Keratinocyte (primary cell): ENCODE measurements at regions not wholly inside any gene's neighbourhood (a gene's known extent, or its start where the extent isn't known, plus 50 kb on each side); places are given as distances from the start of the nearest gene placed in this dataset.

Experiments used
- DNase-seq: peaks from one replicate; pipeline ENCODE4 v3.0.0-alpha.2; 2011; ENCODE audit warnings: low read depth, missing footprints, low spot score
- FAIRE-seq: peaks from 2 replicates; lab custom pipeline; 2011; peaks lifted over from hg19 to GRCh38; lab: Jason Lieb, UNC
- H2AFZ ChIP-seq: 2 replicates; pipeline ENCODE4 v1.6.0; 2012; ENCODE audit warnings: low read length, control low read depth, inconsistent platforms; ENCODE audit not compliant: control insufficient read depth
- H3K27ac ChIP-seq: 2 replicates; pipeline ENCODE4 v1.5.1; 2011; ENCODE audit warnings: low read length; ENCODE audit not compliant: control insufficient read depth, insufficient read depth
- H3K27me3 ChIP-seq: 3 replicates; pipeline ENCODE4 v1.6.0; 2011; ENCODE audit warnings: low read length; ENCODE audit not compliant: control insufficient read depth, insufficient read depth; ENCODE audit errors: extremely low read depth
- H3K36me3 ChIP-seq, 2 experiments: 2 replicates in 1 of 2; 3 replicates in 1 of 2; pipeline ENCODE4 v1.5.1; 2011; ENCODE audit warnings: low read length in 2 of 2, mild to moderate bottlenecking in 1 of 2; ENCODE audit not compliant: control insufficient read depth in 2 of 2, insufficient read depth in 2 of 2; ENCODE audit errors: extremely low read depth in 1 of 2
- H3K4me1 ChIP-seq: 3 replicates; pipeline ENCODE4 v1.5.1; 2011; ENCODE audit warnings: low read length; ENCODE audit not compliant: control insufficient read depth, insufficient read depth; ENCODE audit errors: extremely low read depth
- H3K4me2 ChIP-seq: 3 replicates; pipeline ENCODE4 v1.6.0; 2011; ENCODE audit warnings: low read depth, low read length; ENCODE audit not compliant: control insufficient read depth, insufficient read depth; ENCODE audit errors: extremely low read depth
- H3K4me3 ChIP-seq, 3 experiments: fragments of 200-600 bp in 1 of 3; sonication (generic) in 1 of 3; 2 replicates in 2 of 3; 3 replicates in 1 of 3; pipeline ENCODE4 v1.5.1; 2011 to 2016; ENCODE audit warnings: low read length in 3 of 3, mild to moderate bottlenecking in 3 of 3, control low read depth in 2 of 3, inconsistent platforms in 1 of 3, low read depth in 1 of 3, mixed read lengths in 1 of 3, mixed run types in 1 of 3, moderate library complexity in 1 of 3; ENCODE audit not compliant: control insufficient read depth in 2 of 3, insufficient read depth in 2 of 3; ENCODE audit errors: extremely low read depth in 1 of 3
- H3K79me2 ChIP-seq: 2 replicates; pipeline ENCODE4 v1.6.0; 2012; ENCODE audit warnings: low read length; ENCODE audit not compliant: control insufficient read depth, insufficient read depth
- H3K9ac ChIP-seq: 3 replicates; pipeline ENCODE4 v1.6.0; 2011; ENCODE audit warnings: low read length; ENCODE audit not compliant: control insufficient read depth, insufficient read depth; ENCODE audit errors: extremely low read depth
- H3K9me1 ChIP-seq: 3 replicates; pipeline ENCODE4 v1.6.0; 2011; ENCODE audit warnings: low read length; ENCODE audit not compliant: control insufficient read depth, insufficient read depth; ENCODE audit errors: extremely low read depth
- H3K9me3 ChIP-seq: 2 replicates; pipeline ENCODE4 v1.5.1; 2012; ENCODE audit warnings: low read depth, low read length; ENCODE audit not compliant: control insufficient read depth
- H4K20me1 ChIP-seq: 3 replicates; pipeline ENCODE4 v1.6.0; 2011; ENCODE audit warnings: low read length; ENCODE audit not compliant: control insufficient read depth, insufficient read depth; ENCODE audit errors: extremely low read depth
- CTCF ChIP-seq, 3 experiments: IDR thresholded peaks in 1 of 3; conservative IDR thresholded peaks in 1 of 3; optimal IDR thresholded peaks in 1 of 3; 2 replicates in 2 of 3; 3 replicates in 1 of 3; pipeline versions ENCODE3 to v1.5.1; 2011; ENCODE audit warnings: low read length in 3 of 3, mild to moderate bottlenecking in 3 of 3, moderate library complexity in 2 of 3, control low read depth in 1 of 3, inconsistent platforms in 1 of 3; ENCODE audit not compliant: insufficient read depth in 2 of 3; ENCODE audit errors: extremely low read depth in 1 of 3
- EZH2 ChIP-seq: IDR thresholded peaks from one replicate; pipeline ENCODE4 v1.6.1; 2012; ENCODE audit warnings: inconsistent platforms, mild to moderate bottlenecking, low read length, moderate library complexity
- dilution Hi-C: fragments of 300-500 bp; cut with MboI; formaldehyde crosslinking; loops from one replicate; pipeline ENCODE4 v1.7.0; 2020; ENCODE audit warnings: low sequenced_read_pairs; ENCODE audit not compliant: extremely low pct_ligation_motif_present

- no peak overlapping the region for H3K4me2 ChIP-seq
- TF ChIP-seq EZH2 (no peak), CTCF (optimal IDR thresholded peaks at IDR 0.05 in 1 of 3, IDR thresholded peaks at IDR 0.05 in 1 of 3, conservative IDR thresholded peaks at IDR 0.05 in 1 of 3; ENCODE audit: extremely low read depth in 1 of 3, insufficient read depth in 2 of 3, low read length in 3 of 3) (no peak)
- H3K9me3 ChIP-seq, result no peaks in the 10 kb centered on the region
- no peaks in the 10 kb centered on the region for H3K9me1 ChIP-seq
- dilution Hi-C loops, result no loop called here
- no peak for FAIRE-seq
- no peaks in the 10 kb centered on the region for H3K27me3 ChIP-seq
- no peaks in the 10 kb centered on the region for H4K20me1 ChIP-seq
- H3K27ac ChIP-seq, result no peak overlapping the region
- no peak overlapping the region for H2AFZ ChIP-seq
- H3K4me3 ChIP-seq, result no peak overlapping the region
- no peak for DNase-seq
- no peaks in the 10 kb centered on the region for H3K36me3 ChIP-seq
- no peaks in the 10 kb centered on the region for H3K79me2 ChIP-seq
- no peak overlapping the region for H3K9ac ChIP-seq
- no peaks in the 10 kb centered on the region for H3K4me1 ChIP-seq
Measured at GRCh38 chr10:44742248-44742647, 168.9 kb upstream of the TMEM72 start.

GRCh38 chr10:44743535-44743934, 167.6 kb upstream of the TMEM72 start:
- Histone ChIP-seq H3K4me3 (no peak overlapping the region), H3K9me3 (no peaks in the 10 kb centered on the region), H4K20me1 (no peaks in the 10 kb centered on the region), H3K27ac (no peak overlapping the region), H3K4me2 (no peak overlapping the region), H2AFZ (no peak overlapping the region), H3K36me3 (no peaks in the 10 kb centered on the region), H3K4me1 (no peaks in the 10 kb centered on the region), H3K79me2 (no peaks in the 10 kb centered on the region), H3K9me1 (no peaks in the 10 kb centered on the region), H3K27me3 (no peaks in the 10 kb centered on the region), H3K9ac (no peak overlapping the region)
- FAIRE-seq, result no peak
- TF ChIP-seq CTCF (optimal IDR thresholded peaks at IDR 0.05 in 1 of 3, IDR thresholded peaks at IDR 0.05 in 1 of 3, conservative IDR thresholded peaks at IDR 0.05 in 1 of 3; ENCODE audit: extremely low read depth in 1 of 3, insufficient read depth in 2 of 3, low read length in 3 of 3) (no peak), EZH2 (no peak)
- DNase-seq, result no peak
- dilution Hi-C loops, result no loop called here
